GM18508 (cell line): ENCODE measurements at regions not wholly inside any gene's neighbourhood (a gene's known extent, or its start where the extent isn't known, plus 50 kb on each side); places are given as distances from the start of the nearest gene placed in this dataset.

Experiments used
- ATAC-seq: cut with Tn5 transposase; IDR thresholded peaks from one replicate; pipeline ENCODE4 v1.9.1; 2021; ENCODE audit warnings: moderate number of reproducible peaks; ENCODE audit not compliant: insufficient read depth, unreplicated experiment

GRCh38 chr5:54753034-54753433 is 232.4 kb downstream of the ESM1 start:
- ATAC-seq, result peak; percentile 94

GRCh38 chr5:54748527-54748926 is 231.0 kb downstream of the SNX18 start:
- no peak for ATAC-seq

DNA sequence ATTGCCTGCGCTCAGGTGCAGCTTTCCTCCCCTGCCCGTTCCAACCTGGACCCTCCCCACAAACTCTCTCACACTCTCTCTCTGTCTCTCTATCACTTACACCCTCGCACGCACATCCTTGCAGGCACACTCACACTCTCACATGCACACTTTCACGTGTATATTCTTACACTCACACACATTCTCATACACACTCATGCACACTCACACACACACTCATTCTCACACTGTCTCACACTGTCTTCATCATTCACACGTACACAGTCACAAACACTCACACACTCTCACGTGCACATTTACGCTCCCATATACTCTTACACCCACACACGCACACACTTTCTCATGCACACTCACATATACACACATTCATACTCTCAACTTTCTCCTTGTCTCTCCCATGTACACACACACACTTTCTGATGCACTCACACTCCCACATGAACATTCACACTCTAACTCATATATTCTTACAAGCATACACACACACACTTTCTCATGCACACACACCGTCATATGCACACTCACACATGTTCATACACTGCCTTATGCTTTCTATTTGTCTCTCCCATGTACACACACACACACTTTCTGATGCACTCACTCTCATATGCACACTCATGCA is 229.3 kb downstream of the SNX18 start:
- no peak for ATAC-seq

GRCh38 chr5:54746346-54746745 is 228.8 kb downstream of the SNX18 start:
- ATAC-seq, result no peak

DNA sequence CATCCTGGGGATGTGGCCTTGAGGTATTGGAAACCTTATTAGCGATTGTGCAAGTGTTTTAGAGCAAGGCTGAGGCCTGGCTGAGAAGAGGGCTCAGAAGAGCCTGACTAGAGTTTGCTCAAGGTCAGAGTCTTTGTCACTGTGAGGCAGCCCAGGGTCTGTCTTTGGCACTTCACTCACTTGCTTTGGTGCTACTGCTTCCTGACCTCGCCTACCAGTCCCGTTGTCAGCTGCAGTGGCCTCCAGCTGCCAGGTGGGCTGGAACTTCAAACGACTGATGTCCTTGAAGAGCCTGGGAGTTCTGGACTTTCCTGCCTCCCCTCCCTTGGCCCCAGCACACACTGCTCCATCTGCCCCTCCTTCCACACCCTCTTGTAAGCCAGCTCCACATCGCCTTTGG is 228.0 kb downstream of the SNX18 start:
- ATAC-seq, result no peak

DNA sequence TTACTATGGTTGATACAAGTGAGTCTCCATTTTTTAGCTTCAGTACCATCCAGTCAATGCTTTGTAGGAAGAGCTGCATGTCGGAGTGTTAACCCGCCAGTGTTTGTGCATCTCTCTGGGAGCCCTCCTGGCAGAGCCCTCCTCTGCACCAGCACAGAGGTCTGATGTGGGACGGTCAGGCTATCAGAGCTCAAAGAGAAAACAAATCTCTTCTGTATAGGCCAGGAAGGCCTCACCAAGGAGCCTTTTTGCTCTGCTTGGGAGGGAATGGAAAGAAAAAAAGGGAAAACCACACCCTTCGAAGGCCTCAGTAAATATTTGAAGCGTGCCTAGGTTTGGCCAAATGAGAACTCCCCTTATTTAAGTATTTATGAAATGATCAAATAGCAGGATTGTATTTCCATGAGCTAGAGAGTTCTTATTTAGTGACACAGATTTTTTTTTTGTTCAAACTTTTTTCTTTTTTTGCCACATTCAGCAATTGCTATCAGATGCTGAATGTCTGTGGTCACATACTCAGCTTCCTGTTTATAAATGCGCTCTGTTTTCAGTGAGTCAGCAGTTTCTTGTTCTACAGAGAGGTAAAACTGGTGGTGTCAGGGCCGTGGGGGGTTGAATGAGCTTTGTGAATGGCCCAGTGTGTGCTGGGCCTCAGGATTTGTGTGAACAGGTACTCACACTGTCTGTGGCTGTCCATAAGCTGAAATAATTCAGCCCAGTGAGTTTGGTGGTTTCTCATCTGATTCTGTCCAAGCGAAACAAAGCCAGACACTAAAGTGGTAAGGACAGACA is 226.6 kb downstream of the SNX18 start:
- ATAC-seq, result no peak

- ATAC-seq, result no peak
Measured at GRCh38 chr5:54743581-54743980, 226.0 kb downstream of the SNX18 start.

GRCh38 chr5:54742417-54742891 is 224.9 kb downstream of the SNX18 start:
- ATAC-seq, result no peak

DNA sequence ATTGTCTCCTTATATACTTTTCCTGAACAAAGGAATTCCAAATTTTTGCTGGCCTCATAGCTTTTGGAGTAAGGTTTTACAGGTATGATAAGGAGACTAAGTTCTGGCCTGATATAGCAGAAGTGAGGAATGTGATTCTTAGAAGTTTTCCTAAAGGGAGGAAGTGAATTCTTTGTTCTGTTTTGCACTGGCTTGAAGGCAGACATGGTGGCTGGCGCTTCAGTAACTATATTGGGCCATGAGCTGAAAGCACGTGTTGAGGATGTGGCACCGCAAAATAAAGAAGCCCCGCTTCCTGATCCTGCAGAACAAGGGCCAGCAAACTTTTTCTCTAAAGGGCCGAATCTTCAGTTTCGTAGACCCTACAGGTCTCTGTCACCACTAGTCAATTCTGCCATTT is 224.2 kb downstream of the SNX18 start:
- no peak for ATAC-seq

DNA sequence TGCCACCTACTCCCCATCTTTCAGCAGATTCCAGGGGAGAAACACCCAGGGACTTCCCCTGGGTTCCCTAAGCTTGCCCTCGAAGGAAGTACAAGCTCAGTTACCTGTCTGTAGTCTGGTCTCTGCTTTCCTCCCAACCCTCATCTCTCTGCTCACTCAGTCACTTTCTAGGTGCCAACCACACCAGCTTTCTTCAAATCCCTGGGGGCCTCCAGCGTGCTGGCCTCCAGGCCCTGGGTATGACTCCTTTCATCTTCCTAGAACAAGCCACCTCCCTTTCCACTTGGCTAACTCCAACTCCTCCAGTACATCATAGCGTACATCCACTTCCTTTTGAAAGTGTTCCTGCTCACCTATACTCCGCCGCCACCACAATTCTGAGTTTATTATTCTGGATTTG is 222.6 kb downstream of the SNX18 start:
- ATAC-seq, result no peak

- ATAC-seq, result no peak
Measured at GRCh38 chr5:54739371-54739770, 221.8 kb downstream of the SNX18 start.

GRCh38 chr5:54738973-54739367 is 221.4 kb downstream of the SNX18 start:
- ATAC-seq, result no peak

DNA sequence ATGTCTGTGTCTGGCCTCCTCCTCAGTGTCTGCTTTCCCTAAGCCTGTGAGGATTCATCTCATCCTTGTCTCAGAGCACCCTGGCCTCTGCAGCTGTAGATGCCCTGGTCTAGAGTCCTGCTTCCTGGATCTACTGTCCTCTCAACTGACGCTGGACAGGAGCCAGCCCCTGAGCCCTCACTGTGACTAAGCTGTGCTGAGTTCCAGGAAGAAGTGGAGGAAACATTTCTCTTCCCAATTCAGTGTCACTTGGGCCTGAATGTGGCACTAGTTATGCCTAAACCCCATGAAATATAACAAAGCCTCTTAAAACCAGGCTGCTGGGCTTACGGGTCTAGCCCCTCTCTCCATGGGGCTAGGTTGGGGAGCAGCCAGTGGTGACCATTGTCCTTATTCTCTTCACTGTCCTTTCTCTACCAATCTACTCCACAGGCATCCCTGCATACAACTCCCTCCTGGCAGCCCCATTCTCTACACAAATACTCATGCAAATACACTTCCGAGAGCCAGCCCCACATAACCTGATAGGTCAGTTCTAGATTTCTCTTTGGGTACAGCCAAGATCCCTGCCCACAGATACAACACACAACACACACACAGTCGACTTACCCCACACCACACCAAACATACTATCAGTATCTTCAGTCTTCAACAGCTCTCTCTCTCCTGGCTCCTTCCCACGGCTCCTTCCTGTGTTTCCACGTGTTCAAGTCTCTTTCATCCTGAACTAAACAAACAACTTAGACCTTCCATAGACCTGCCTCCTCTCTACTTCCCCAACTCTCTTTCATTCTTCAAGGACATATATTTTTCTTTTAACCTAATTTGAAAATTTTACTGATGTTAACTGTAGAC is 220.8 kb downstream of the SNX18 start:
- no peak for ATAC-seq

GRCh38 chr5:54736003-54736797 is 218.6 kb downstream of the SNX18 start:
- no peak for ATAC-seq

- ATAC-seq, result no peak
Measured at GRCh38 chr5:54733101-54733500, 215.5 kb downstream of the SNX18 start.

DNA sequence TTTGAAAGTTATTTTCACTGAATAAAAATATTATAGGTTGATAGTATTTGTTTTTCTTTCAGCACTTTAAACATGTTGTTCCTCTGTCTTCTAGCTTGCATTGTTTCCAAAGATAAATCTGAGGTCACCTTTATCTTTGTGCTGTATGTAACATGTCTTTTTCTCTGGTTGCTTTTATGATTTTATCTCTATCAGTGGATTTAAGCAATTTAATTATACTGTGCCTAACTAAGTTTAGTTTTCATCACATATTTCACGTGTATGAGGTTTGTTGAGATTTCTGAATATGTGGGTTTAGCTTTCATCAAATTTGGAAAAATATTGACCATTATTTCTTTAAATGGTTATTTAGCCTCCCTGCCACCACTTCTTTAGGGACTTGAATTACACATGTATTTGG is 214.5 kb downstream of the SNX18 start:
- no peak for ATAC-seq

- ATAC-seq, result no peak
Measured at GRCh38 chr5:54728588-54728915, 211.0 kb downstream of the SNX18 start.

DNA sequence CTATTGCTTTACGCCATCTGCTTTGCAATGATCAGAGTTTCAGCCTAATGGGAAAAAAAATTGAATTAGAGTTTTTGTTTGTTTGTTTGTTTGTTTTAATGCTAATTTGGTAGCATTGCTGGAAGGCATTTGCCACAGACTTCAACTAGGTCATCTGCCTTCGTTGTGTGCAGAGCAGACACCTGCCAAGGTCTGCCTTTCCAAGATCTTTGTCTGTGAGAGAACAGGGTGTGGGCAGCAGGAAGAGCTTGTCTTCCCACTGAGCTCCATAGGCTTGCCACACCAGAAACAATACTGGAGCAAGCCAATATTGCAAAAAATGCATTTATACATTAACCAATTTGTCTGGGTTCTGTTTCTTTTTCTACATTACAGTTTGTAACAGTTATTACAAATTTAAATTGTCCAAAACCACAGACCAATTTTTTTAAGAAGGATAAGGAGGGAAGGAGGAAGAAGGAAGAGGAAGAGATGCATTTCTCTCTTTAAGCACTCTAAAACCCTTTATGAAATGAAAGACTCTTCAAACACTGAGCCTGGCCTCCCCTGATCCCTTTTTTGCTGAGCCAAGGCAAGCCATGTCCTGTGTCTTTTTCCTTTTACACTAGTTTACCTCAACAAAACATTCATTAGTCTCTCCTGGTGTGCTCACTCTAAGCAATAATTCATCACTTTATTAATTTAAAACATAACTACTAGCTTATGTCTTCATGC is 210.5 kb downstream of the SNX18 start:
- ATAC-seq, result no peak

DNA sequence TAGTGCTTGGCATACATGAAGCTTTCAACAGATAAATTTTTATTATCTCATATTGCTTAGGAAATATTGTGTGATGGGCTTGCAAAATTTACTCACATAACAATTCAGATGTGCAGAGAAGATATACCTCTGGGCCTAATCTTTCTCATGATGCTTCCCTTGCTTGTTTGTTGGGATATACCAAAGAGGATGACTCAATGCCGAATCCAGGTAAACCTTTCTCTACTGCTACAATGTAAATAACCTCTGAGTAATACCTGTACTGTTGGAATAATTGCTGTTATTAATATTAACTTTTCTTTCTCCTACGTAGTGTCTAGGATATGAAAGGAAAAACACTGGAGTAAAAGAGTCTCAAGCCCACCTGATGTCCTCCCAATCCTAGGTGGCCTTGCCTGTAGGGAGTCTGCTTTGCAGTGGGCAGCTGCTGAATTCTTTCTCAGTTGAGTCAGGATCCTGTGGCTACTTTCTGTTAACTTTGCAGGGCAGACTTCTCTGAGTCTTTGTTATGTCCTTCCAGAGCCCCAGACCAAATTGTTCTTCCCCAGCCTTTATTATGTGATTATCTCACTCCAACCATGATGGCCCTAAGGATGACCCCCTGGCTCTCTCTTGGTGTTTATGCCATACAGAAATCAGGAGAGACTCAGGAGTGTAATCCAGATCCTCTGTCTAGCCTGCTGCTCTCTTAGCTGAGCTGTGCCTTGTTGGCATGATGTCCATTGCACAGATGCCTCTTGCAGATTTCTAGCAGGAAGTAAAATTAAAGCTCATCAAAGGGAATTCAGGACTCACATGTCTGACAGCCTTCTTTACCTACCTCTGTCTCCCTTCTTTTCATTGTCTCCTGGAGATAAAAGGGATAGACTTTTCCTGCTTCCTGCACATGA is 208.1 kb downstream of the SNX18 start:
- no peak for ATAC-seq
